GM12864 (cell line): ENCODE measurements at regions not wholly inside any gene's neighbourhood (a gene's known extent, or its start where the extent isn't known, plus 50 kb on each side); places are given as distances from the start of the nearest gene placed in this dataset.

Experiments
- DNase-seq: peaks from one replicate; pipeline ENCODE4 v3.0.0-alpha.2; 2011; ENCODE audit warnings: low read depth
- H3K4me3 ChIP-seq: 2 replicates; pipeline ENCODE4 v1.5.1; 2011; ENCODE audit warnings: mild to moderate bottlenecking, low read depth, low read length, control low read depth
- TF ChIP-seq, protein P1 (sequence below): IDR thresholded peaks from 2 replicates; pipeline ENCODE4 v1.5.1; 2011; ENCODE audit warnings: low read depth, mild to moderate bottlenecking, moderate library complexity, low read length, control low read depth, inconsistent platforms; ENCODE audit errors: missing control alignments

- DNase-seq, result no peak
- TF ChIP-seq, protein P1, sequence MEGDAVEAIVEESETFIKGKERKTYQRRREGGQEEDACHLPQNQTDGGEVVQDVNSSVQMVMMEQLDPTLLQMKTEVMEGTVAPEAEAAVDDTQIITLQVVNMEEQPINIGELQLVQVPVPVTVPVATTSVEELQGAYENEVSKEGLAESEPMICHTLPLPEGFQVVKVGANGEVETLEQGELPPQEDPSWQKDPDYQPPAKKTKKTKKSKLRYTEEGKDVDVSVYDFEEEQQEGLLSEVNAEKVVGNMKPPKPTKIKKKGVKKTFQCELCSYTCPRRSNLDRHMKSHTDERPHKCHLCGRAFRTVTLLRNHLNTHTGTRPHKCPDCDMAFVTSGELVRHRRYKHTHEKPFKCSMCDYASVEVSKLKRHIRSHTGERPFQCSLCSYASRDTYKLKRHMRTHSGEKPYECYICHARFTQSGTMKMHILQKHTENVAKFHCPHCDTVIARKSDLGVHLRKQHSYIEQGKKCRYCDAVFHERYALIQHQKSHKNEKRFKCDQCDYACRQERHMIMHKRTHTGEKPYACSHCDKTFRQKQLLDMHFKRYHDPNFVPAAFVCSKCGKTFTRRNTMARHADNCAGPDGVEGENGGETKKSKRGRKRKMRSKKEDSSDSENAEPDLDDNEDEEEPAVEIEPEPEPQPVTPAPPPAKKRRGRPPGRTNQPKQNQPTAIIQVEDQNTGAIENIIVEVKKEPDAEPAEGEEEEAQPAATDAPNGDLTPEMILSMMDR, result no peak
- H3K4me3 ChIP-seq, result no peak overlapping the region
Measured at GRCh38 chr12:76153616-76154015, 69.1 kb upstream of the NAP1L1 start.

GRCh38 chr12:76152181-76152807, 67.8 kb upstream of the NAP1L1 start:
- TF ChIP-seq, protein P1, result no peak
- DNase-seq, result peak; percentile 66
- no peak overlapping the region for H3K4me3 ChIP-seq

DNA sequence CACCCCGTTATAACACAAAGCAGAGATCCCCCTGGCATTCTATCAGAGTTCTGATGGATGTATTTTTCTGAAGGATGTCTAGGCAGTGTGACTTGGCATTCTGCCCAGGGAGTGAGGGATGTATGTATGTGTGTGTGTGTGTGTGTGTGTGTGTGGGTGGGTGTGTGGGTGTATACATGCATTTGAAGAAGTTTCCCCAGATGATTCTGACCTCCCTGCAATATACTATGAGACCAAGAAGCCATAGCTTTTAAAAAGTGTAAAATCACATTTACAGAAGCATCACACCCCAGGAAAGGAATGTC, 59.7 kb upstream of the NAP1L1 start:
- TF ChIP-seq, protein P1, result no peak
- no peak overlapping the region for H3K4me3 ChIP-seq
- no peak for DNase-seq

DNA sequence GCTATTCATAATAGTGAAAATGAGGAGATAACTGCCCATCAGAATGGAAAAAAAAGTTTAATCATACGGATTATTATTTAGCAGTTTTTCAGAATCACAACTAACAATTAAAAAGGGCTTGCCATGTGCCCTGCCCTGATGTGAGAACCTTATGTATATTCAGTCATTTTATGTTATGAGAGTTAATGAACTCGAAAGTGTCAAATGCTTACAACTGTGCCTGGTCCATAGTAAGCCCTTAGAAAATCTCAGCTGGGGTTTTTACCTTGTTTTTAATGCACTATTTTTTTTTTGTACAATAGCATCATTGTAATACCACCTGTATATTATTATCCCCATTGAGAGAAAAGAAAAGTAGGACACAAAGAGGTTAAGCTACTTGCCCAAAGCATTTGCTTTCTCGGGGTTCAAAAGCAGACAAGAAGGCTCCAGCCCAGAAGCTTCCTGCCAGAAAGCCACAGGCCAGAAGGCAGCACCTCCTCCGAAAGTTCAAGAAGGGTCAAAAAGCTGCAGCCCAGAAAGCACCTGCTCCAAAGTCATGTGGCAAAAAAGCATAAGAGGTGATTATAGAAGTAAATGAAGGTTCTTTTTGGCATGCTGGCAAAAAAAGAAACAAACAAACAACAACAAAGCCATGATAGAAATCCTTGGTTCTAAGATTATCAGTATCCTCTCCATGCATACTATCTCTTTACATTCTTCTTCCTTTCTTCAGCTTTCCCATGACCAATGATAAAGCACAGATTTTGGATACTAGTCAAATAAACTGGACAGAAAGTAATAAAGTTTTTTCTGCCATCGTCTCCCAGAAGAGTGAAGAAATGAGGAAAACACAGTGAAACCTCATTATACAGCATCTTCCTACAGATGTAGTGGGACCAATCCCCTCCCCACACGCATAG, 59.1 kb upstream of the NAP1L1 start:
- no peak overlapping the region for H3K4me3 ChIP-seq
- DNase-seq, result peak; percentile 70
- TF ChIP-seq, protein P1, result no peak

DNA sequence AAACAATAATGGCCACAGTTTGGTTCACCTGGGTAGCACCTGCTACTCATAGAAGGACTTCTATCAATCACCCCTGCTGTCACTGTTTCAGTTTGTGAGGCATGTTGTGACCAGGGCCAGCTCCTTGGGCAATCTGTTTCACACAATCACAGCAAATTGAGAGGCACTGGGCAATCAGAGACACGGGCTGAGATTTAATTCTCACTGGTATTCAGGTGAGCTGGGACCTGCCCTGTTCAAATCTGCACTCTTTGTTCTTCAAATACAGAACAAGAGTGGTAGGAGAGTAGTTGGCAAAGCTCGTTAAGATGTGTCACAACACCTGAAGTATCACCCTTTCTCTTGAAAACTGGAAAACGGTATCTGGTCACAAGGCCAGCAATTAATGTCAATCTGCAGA, 57.8 kb upstream of the NAP1L1 start:
- DNase-seq, result no peak
- TF ChIP-seq, protein P1, result no peak
- no peak overlapping the region for H3K4me3 ChIP-seq

GRCh38 chr12:76138656-76139055, 54.2 kb upstream of the NAP1L1 start:
- TF ChIP-seq, protein P1, result no peak
- H3K4me3 ChIP-seq, result no peak overlapping the region
- no peak for DNase-seq
